ENCODE measurements at regions not wholly inside any gene's neighbourhood (a gene's known extent, or its start where the extent isn't known, plus 50 kb on each side); places are given as distances from the start of the nearest gene placed in this dataset.

DNA sequence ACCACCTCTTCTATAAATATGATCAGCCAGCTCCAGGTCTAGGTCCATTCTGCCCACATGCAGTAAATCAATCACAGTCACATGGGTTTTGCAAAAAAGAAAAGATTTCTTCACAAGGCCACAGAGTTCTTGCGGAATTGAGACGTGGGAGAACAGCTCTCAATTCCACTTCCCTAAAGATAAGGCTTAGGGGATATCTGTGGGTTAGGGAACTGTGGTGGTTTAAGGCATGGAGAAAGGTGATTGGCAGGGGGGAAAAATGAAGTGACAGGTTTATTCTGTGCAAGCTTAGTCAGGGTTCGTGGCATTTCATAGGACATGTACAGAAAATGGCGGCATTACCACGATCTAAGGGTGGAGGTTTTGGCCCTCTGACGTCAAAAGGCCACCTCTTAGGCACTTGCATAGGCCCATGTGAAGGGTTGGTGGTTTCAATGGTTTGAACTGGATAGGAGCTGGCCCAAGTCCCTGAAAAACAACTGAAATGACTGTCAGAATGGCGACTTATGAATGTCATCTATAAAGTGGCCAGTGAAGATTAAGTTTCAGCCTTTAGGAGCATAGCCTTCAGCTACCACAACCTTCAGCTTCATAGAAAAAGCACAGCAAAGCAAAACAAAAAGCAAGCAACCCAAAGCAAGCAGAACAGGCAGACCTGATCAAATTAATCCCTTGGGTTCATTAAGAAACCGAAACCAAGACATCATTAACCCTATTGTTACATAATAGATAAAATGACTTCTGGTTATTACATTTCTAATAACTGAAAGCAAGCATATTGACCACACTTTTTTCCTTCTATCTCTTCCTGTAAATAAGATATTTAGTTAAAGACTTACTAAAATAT is 289.8 kb upstream of the SFRP2 start:
- TF ChIP-seq POLR2A (IDR thresholded peaks at IDR 0.05; ENCODE audit: low read depth, low read length), result no peak
- TF ChIP-seq TAF1 (IDR thresholded peaks at IDR 0.05; ENCODE audit: borderline replicate concordance, low read depth, low read length), result no peak
- no peak for TF ChIP-seq POLR2AphosphoS5 (IDR thresholded peaks at IDR 0.05; ENCODE audit: low read depth, low read length)
